NCI-H146 (cell line): ENCODE measurements at regions not wholly inside any gene's neighbourhood (a gene's known extent, or its start where the extent isn't known, plus 50 kb on each side); places are given as distances from the start of the nearest gene placed in this dataset.
"Not testable (repeated sequence)": the region's sequence is repeated elsewhere in the genome, so short reads cannot be mapped to it uniquely, and the experiment has no call there.

Experiments
- DNase-seq: peaks from one replicate; lab custom pipeline; 2025; lab: John Stamatoyannopoulos, UW

DNA sequence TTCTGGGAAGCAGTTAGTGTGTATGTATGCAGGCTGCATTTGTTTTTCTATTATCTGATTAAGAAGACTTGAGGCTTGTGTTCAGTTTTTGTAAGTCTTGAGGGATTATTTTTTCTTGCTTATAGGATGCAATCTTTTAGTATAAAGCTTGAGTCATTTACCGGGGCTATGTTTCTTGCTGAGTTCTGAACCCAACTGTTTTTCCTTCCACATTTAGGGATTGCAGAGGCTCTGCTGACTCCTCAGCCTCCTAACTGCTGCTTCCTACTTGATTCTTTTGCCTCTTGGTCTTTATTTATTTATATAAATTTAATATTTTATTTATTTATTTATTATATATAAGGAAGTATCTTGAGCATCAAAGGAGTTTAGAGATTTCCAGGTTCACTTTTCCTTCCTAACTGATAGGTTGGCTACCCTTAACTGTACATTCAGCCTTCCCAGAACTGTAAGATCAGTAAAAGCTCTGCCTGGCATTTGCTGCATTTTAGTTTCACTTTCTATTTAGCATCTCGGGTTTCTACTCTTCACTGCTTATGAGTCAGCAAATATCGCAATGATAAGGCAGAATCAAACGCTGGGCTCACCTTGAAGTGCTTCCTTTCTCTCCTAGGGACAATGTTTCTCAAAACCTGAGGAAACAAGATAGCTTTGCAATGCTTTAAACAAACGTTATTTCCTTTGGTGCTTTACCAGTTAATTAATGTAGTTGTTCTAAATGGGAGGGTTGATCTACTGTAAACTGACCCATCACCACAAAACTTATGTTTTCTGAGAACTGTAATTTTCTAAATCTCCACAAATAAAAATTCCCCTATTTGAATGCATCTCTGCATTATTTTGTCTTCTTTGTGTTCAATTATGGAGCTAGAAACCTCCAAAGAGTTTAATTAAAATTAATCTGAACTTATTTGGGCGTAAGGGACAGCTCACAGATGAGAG lies 1183.7 kb upstream of the TMEM132C start:
- peak; percentile 6 for DNase-seq

DNA sequence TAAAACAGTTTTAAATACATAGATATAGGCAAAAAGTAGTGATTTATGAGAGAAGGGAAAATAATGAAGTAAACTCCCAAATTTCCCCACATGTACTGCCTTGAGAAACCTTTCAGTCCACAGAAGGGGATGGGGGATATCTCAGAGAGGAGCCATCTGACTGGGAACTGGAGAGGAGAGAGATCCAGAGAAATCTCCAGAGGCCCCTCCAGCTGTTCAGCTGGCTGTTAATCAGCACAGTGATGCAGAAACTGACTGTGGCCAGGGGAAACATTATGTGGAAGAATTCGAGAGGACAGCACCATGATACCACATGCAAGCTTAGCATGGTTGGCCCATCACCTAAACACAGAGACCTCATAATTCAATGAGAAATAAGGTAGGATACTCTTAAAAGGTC lies 1165.9 kb upstream of the TMEM132C start:
- DNase-seq, result no peak

DNA sequence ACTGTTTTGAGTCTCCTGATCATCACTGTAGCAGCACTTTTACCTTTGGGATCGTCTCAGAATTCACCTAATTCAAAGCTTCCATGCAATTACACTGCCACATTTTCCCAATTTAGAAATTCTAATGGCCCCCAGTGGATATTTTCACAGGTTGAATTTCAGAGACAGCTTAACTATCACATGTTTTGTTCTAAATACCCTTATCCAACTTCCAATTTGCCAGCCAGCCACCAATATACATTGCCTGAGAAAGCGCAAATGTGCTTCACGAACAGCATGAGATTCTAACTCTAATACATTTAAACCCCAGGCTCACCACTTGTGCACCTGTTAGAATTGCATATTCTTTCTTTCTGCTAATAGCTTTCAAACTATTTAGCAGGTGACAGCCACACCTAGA lies 1160.9 kb upstream of the TMEM132C start:
- DNase-seq, result no peak

DNA sequence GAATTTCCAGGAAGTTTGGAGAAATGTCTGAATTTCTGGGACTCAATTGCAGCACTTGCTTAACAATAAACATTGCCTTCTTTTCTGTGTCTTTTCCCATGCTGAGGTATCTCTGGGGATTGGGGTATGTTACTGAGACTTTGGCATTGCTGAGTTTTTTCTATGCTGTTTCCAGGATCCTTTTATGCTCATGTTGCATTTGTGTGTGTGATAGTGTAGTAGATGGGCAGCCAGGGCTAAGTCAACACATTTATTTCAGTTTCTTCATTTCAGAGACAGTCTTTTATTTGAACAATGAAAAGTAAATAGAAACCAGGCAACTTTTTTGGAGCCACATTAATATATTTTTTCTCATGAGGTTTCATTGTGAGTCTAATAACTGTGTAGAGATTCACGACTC lies 1160.3 kb upstream of the TMEM132C start:
- DNase-seq, result no peak

DNA sequence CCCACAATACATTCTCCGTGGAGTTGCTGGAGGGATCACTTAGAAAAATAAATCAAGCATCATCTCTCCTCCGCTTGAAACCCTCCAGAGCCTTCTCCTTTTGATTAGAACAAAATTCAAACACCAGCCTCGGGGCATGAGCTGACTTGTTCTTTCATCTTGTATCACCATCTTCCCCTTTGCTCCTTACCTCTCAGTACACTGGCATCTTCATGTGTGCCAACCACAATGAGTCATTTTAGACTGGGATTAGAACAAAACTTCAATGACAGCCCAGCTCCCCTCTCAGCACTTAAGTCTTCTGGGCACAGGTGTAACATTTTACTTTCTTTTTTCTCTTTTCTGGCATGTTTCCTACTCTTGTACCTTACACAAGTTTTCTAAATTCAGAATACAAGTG lies 1159.2 kb upstream of the TMEM132C start:
- no peak for DNase-seq

DNA sequence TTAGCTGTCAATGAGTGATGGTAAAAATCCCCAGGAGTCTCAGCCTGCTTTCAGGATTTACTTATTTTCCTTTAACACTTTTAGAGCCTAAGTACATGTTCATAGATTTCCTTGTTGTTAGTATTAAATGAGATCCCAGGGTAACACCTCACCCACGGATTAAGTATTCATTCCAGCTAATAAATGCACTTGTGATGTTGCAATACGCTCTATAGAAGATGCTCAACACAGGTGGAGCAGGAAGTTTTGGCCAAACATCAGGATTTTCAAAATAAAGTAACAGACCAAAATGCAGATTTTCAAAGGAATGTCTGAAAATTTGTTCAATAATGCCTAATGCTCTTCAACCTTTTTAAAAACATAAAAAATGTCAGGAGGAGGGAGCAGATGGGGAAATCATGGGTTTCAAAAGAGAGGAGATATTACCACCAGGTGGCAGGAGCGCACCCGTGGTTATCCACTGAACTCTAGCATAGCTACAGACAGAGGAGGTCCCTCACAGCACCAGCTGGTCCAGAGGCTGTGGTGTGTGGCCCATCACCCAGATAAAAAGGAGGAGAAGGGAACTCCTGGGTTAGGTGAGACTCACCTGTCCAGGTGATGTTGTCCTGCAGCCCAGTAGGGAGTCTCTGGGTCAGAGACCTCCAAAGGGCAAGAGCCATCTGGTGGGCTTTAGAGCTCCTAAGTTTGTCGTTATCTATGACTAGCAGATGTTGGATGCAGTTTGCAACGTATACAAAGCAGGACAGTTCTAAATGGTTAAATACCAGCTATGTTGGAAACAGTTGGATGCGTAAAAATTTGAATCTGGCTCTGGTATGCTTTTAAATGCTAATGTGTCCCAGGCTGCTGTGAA lies 1158.4 kb upstream of the TMEM132C start:
- peak; percentile 29 for DNase-seq

DNA sequence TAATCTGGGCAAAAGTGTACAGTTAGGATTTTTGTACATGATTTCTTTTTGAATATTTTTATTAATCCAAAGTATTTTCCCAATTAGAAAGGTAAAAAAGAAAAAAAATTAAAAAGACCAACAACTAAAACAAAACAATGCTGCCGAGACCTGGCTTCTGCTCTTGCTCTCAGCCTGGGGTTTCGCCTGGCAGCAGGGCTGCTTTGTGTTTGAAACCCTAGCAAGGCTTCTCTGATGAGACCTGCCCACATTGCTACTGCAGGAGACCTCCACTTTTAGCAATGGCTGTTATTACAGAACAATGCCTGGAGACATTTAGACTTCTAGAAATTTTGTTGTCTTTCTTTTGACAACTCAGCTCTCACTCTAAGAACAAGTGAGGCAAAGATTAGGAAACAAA lies 1153.0 kb upstream of the TMEM132C start:
- no peak for DNase-seq

DNA sequence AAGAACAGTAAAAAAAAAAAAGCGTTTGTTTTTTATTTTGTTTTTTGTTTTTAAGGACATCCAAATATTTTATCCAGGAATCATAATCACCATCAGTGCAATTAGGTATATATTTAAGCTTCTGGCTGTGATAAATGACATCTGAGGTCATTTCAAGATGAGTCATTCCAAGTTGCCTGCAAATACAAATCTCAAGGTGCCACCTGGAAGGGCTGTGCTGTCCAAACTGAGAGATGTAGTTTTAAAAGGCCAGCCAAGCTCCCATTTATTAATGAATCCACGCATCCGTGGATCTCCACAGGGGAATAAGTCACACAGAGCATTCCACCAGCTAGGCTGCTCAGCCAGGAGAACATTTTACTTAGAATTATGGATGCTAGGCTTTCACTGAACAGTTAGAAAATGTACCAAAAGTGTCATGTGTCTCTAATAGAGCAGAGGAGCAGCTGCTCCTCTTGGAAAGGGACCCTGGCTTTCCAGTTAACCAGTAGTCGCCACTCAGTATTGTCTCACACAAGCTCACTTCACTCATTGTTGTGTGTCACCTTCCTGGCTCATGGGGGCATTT lies 1151.4 kb upstream of the TMEM132C start:
- no peak for DNase-seq

DNA sequence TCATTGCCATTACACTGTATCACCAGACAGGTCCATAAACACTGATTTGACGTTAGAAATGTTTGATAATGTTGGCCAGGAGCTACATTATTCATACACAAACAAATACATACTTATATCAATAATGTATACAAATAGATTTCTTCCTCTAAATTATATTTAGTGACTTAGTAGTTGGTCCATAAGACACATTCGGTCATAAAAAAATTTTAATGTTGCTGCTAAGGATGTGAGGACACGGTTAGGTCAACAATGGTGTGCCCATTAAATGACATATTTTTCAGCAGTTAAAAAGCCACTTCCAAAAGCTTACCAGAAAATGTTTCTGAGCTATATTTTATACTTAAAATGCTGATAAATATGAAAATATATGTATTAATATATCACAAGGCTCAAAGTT lies 1148.7 kb upstream of the TMEM132C start:
- no peak for DNase-seq

DNA sequence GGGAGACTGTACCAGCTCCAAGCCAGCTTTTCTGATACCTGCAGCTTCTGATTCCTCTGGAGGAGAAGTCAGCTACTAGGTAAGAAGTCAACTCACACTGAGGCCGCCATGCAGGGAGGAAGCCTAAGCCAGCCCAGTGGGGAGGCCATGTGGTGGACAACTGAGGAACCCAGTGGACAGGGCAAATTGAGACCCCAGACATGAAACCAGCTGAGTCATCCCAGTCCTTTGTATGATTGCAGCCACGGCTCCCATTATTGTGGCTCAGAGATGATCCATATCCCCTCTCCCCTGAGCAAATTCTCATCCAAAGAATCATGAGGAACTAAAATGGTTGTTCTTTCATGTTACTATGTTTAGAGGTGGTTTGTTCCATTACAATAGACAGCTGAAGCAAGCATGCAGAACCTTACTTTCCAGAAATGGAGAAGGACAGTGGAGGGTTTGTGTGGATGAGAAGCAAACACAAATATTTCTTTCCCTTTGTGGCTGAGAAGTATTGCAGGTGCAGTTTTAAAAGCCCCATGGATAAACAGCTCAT lies 1147.3 kb upstream of the TMEM132C start:
- DNase-seq, result no peak

DNA sequence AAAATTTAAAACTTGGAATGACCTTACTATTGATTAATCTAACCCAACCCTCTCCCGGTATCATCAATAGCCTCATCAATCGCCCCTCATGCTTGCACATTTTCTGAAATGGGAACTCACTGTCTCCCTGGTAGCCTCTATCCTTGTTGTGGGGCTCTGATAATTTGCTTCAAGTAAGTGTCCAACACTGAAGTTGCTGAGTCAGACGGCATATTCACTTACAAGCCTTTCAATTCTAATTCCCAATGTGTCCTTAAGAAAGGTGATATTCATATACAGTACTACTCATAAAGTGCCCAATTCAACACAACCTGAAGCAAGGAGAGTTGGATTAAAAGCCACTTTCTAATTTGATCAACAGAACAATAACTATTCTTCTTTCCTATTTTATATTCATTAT lies 1146.1 kb upstream of the TMEM132C start:
- no peak for DNase-seq

DNA sequence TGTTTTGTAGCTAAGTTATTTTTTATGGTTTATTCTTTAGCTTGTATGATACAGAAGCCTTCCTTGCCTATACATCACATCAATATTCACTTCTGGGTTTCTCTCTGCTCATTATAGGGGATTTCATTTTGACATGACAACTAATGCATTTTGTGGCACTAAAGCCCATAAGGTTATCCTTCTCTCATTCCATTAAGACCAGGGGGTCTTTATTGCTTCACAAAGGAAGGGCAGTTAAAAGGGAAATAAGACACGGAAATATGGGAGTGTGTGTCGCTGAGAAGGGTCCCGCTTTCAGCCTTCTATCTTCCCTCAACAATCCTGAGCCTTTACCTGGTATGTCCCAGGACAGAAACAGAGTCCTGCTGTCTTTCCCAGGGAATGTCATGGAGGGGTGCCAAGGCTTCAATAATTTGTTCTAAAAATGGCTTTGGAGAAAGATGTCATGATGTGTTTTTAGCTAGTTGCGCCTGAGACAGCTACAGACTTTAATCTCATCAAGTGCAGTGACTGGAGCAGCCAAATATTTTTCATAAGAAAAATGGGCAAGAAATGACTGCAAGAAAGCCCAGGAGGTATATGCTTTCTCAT lies 1145.4 kb upstream of the TMEM132C start:
- no peak for DNase-seq

DNA sequence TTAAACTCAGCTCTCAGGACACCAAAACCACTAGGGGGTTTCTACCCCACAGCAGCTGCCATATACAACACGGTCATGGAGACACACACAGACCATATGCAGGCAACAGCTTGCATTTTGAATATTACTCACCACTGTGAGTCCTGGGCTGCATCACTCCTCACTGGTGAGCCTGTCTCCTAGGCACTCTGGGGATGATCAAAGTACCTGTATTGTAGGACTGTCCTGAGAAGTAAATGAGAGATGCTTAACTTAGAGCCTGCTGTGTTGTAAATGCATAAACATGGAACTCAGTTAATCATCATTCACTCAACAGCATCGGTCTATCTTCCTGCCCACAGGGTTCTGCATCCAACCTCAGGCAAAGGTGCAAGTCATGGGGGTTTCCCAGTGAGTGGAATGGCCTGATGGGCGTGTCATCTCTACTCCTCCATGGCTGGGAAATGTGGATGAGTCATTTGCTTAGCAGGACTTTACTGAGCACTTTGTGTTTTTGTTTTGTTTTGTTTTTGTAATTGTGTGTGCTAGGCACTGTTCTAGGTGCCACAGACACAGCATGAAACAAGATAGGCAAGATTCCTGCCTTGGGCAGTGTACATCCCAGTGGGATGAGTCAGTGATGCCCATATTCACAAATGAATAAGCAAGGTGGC lies 1141.2 kb upstream of the TMEM132C start:
- no peak for DNase-seq

DNA sequence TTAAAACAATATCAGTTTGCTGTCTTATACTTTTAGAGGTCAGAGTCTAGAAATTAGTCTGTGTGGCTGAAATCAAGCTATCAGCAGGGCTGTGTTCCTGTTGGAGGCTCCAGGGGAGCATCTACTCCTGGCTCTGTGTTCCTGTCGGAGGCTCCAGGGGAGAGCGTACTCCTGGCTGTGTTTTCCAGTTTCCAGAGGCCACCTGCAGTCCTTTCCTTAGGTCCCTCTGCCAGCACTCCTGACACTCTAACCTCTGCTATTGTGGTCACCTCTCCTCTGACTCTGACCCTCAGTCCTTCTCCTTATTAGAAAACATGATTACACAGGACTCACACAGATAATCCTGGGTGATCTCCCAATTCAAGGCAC lies 1140.7 kb upstream of the TMEM132C start:
- DNase-seq, result no peak

DNA sequence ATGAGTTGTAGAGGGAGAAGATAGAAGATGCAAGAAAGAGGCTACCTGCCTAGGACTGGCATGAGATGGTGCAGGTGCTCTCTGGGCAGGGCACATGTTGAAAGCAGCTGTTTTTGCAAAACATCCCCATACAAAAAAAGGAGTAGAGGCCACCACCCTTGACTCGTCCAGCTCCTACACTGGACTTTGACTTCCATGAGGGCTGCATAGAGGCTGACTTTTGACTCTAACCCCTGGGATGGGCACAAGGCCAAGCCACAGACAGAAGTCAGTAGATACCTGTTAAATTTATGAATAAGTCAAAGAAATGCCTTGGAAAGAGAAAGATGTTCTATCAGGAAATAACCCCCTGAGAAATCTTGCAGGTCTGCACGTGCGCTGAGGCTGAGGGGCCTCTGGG lies 1139.1 kb upstream of the TMEM132C start:
- DNase-seq, result no peak

DNA sequence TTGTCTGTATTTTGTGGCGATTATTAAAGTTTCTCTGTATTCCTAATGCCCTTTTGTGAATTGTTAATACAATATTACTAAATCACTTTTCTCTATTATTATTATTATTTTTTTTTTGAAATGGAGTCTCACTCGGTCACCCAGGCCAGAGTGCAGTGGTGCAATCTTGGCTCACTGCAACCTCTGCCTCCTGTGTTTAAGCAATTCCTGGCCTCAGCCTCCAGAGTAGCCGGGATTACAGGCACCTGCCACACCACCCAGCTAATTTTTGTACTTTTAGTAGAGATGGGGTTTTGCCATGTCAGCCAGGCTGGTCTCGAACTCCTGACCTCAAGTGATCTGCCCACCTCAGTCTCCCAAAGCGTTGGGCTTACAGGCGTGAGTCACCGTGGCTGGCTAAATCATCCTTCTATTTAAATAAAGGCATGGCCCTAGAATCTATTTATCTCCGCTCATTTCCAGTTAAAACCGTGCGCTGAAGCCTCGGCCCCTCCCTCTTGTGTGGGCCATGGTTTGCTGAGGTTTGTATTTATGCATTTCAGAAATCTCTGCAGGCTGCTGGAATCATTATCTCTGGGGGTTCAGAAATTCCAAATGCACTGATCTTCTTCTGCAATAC lies 1136.4 kb upstream of the TMEM132C start:
- DNase-seq, result no peak

DNA sequence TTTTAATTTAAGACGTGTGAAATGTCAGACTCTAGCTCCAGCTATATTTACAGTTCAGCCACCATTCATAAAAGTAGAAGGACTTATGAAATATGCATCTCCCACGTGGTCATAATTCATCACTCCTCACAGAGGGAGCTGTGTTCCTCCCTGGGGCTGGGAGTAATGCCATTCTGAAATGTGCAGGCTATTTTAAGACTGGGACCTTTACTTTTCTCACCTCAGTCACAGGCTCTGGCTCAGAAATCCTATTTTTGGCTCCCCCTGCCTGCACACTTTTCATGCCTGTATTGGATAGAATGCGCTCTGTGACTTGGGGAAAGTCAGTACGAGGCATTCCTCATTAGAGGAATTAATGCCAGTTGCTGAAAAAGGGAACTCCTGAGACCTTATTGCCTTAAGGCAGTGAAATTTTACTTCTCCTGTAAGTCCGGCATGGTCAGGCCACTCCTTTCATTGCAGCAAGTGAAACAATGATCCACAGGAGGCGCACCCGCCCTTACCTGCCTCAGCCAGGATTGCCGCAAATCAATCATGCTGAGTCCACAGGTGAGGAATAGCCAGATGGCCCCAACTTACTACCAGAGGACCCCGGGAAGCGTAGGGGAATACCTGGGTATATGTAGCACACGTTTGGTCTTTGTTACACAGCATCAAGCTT lies 1133.2 kb upstream of the TMEM132C start:
- no peak for DNase-seq

DNA sequence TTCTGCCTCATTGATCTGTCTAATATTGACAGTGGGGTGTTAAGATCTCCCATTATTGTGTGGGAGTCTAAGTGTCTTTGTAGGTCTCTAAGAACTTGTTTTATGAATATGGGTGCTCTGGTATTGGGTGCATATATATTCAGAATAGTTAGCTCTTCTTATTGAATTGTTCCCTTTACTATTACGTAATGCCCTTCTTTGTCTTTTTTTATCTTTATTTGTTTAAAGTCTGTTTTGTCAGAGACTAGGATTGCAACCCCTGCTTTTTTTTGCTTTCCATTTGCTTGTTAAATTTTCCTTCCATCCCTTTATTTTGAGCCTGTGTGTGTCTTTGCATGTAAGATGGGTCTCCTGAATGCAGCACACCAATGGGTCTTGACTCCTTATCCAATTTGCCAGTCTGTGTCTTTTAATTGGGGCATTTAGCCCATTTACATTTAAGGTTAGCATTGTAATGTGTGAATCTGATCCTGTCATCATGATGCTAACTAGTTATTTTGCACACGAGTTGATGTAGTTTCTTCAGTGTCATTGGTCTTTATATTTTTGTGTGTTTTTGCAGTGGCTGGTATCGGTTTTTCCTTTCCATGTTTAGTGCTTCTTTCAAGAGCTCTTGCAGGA lies 1126.0 kb upstream of the TMEM132C start:
- DNase-seq, result not testable (repeated sequence)

DNA sequence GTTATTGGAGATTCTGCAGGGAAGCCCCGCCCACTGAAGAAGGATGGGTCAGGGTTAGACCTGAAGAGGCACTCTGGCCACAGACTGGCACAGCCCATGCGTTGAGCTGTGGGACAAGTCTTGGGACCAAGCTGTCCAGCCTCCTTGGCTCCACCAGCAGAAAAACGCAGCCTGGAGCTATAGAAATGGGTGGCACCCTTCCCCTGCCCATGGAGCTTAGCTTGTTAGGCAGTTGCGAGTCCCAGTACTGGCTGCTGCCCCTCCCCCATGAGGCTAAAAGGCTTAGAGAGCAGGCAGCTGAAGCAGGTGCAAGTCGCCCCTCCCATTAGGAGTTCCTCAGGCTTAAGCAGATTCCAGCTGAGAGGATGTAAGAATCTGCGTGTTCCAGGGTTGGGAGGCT lies 1124.0 kb upstream of the TMEM132C start:
- DNase-seq, result no peak

DNA sequence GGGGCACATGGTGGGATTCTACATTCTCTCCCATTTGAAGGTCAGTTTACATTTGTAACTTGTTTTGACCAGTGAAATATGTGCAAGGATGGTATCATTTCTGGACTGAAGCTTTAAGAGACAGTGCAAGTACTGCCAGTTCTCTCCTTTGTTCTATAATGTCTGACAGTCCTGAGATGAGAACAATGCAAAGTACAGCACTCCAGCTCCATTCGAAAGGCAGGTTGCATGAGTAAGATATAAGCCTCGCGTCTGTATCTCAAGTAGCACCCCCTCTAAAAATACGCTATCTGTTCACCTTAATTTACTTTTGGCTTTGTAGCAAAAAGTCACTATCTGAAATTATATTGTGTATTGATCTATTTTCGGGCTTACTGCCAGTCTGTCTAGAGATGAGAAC lies 1122.2 kb upstream of the TMEM132C start:
- no peak for DNase-seq
